BE2C (cell line): ENCODE measurements at regions not wholly inside any gene's neighbourhood (a gene's known extent, or its start where the extent isn't known, plus 50 kb on each side); places are given as distances from the start of the nearest gene placed in this dataset.
"Not testable (repeated sequence)": the region's sequence is repeated elsewhere in the genome, so short reads cannot be mapped to it uniquely, and the experiment has no call there.

Experiments used
- DNase-seq: peaks from one replicate; pipeline ENCODE4 v3.0.0-alpha.2; 2020
- H3K27me3 ChIP-seq: fragments of 250-450 bp; sonication (Bioruptor Pico); 2 replicates; pipeline ENCODE4 v1.5.1; 2020; ENCODE audit warnings: mild to moderate bottlenecking
- H3K36me3 ChIP-seq: fragments of 250-450 bp; sonication (Bioruptor Pico); 2 replicates; pipeline ENCODE4 v1.5.1; 2020; ENCODE audit warnings: mild to moderate bottlenecking
- H3K4me1 ChIP-seq: fragments of 250-450 bp; sonication (Bioruptor Pico); 2 replicates; pipeline ENCODE4 v1.5.1; 2020
- H3K4me3 ChIP-seq: 2 replicates; pipeline ENCODE4 v1.5.1; 2011; ENCODE audit warnings: low read depth, low read length
- H3K9me3 ChIP-seq: fragments of 250-450 bp; sonication (Bioruptor Pico); 2 replicates; pipeline ENCODE4 v1.5.1; 2020
- TF ChIP-seq, protein P1 (sequence below): IDR thresholded peaks from 2 replicates; pipeline ENCODE4 v1.5.1; 2012; ENCODE audit warnings: mild to moderate bottlenecking, low read depth, low read length

DNA sequence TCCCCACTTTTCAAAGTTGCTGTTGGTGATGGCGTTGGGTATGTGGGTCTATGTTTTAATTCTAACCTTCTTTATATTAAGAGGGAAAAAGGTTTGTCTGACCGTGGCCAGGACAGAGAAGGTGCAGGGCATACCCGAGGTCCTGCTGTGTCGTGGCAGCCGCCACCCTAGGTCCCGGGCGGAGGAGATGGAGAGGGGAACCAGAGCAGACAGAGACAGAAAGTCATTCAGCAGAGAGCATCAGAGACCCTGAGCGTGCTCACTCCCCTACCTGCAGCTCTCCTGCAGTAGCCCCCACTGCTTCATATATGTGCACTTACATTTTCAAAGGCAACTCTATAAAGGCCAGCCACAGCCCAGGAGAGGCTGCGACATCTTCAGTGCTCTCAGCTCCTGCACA lies 327.2 kb upstream of the TNRC6C start:
- H3K36me3 ChIP-seq: no peaks in the 10 kb centered on the region
- H3K27me3 ChIP-seq: no peaks in the 10 kb centered on the region
- no peaks in the 10 kb centered on the region for H3K4me1 ChIP-seq
- no peak for DNase-seq
- H3K9me3 ChIP-seq: no peaks in the 10 kb centered on the region
- TF ChIP-seq, protein P1, sequence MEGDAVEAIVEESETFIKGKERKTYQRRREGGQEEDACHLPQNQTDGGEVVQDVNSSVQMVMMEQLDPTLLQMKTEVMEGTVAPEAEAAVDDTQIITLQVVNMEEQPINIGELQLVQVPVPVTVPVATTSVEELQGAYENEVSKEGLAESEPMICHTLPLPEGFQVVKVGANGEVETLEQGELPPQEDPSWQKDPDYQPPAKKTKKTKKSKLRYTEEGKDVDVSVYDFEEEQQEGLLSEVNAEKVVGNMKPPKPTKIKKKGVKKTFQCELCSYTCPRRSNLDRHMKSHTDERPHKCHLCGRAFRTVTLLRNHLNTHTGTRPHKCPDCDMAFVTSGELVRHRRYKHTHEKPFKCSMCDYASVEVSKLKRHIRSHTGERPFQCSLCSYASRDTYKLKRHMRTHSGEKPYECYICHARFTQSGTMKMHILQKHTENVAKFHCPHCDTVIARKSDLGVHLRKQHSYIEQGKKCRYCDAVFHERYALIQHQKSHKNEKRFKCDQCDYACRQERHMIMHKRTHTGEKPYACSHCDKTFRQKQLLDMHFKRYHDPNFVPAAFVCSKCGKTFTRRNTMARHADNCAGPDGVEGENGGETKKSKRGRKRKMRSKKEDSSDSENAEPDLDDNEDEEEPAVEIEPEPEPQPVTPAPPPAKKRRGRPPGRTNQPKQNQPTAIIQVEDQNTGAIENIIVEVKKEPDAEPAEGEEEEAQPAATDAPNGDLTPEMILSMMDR: no peak
- no peak overlapping the region for H3K4me3 ChIP-seq

DNA sequence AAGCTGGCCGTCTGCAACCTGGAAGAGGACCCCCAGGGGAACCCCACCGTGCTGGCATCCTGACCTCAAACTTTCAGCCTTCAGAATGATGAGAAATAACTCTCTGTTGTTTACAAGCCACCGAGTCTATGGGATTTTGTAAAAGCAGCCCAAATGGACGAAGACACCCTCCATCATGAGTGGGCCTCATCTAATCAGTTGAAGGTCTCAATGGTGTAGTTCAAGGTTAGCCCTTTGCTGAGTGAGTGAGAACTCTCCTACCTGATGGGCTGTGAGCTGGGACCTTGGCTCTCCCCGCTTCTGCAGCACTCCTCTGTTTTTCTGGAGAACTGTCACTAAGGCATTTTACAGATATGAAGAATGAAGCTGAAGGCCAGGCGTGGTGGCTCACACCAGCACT lies 325.9 kb upstream of the TNRC6C start:
- H3K36me3 ChIP-seq: no peaks in the 10 kb centered on the region
- H3K27me3 ChIP-seq: no peaks in the 10 kb centered on the region
- TF ChIP-seq, protein P1: no peak
- no peak for DNase-seq
- no peak overlapping the region for H3K4me3 ChIP-seq
- H3K9me3 ChIP-seq: no peaks in the 10 kb centered on the region
- no peaks in the 10 kb centered on the region for H3K4me1 ChIP-seq

DNA sequence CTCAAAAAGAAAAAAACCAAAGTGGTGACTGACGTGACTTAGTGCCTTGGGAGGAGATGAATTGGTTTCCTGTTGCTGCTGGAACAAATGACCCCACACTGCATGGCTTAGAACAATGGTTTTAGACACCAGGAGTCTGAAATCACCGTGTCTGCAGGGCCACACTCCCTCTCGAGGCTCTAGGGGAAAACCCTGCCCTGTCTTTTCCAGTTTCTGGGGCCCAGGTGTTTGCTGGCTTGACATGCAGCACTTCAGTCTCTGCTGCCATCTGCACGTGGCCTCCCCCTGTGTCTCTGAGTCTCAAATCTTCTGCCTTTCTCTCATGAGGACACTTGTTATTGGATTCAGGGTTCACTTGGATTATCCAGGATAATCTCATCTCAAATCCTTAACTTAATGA lies 323.8 kb upstream of the TNRC6C start:
- TF ChIP-seq, protein P1: no peak
- H3K4me1 ChIP-seq: no peaks in the 10 kb centered on the region; the same call in 1 of the 2 replicates
- DNase-seq: no peak
- H3K36me3 ChIP-seq: no peaks in the 10 kb centered on the region
- H3K27me3 ChIP-seq: no peaks in the 10 kb centered on the region
- H3K4me3 ChIP-seq: no peak overlapping the region
- no peaks in the 10 kb centered on the region for H3K9me3 ChIP-seq

DNA sequence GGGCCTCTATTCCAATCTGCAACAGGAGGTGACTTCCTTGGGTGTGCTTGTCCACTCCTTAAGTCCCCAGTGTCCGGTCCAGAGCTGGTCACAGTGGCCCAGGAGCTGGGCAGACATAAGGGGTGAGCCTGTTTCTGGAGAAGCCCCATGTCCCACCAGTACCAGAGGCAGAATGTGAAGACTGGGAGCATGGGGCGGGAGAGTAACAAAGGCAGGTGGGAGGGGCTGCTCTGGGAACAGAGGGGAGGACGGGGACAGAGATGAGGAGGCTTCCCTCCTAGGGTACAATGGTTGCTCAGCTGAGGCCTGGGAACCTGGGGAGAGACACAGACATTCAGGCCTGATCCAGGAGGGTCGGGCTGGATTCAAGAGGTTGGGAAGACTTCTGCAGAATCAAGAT lies 323.3 kb upstream of the TNRC6C start:
- H3K9me3 ChIP-seq: no peaks in the 10 kb centered on the region
- TF ChIP-seq, protein P1: no peak

DNA sequence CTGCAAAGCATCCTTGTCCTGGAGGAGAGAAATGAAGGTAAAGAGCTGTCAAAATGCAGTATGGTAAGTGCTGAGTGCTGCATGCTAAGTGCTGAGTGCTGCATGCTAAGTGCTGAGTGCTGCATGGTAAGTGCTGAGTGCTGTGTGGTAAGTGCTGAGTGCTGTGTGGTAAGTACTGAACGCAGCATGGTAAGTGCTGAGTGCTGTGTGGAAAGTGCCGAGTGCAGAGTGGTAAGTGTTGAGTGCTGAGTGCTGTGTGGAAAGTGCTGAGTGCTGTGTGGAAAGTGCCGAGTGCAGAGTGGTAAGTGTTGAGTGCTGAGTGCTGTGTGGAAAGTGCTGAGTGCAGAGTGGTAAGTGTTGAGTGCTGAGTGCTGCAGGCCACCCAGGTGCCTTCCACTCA lies 322.7 kb upstream of the TNRC6C start:
- not testable (repeated sequence) for H3K27me3 ChIP-seq, H3K4me1 ChIP-seq, H3K36me3 ChIP-seq, H3K9me3 ChIP-seq, DNase-seq, H3K4me3 ChIP-seq

More for the DNA sequence above, 323.3 kb upstream of the TNRC6C start:
- Histone ChIP-seq H3K27me3 (peaks cover 3% of the 10 kb centered on the region; the same call in 1 of the 2 replicates), H3K4me1 (no peaks in the 10 kb centered on the region; the same call in 1 of the 2 replicates), H3K4me3 (no peak overlapping the region), H3K36me3 (no peaks in the 10 kb centered on the region)
- no peak for DNase-seq

DNA sequence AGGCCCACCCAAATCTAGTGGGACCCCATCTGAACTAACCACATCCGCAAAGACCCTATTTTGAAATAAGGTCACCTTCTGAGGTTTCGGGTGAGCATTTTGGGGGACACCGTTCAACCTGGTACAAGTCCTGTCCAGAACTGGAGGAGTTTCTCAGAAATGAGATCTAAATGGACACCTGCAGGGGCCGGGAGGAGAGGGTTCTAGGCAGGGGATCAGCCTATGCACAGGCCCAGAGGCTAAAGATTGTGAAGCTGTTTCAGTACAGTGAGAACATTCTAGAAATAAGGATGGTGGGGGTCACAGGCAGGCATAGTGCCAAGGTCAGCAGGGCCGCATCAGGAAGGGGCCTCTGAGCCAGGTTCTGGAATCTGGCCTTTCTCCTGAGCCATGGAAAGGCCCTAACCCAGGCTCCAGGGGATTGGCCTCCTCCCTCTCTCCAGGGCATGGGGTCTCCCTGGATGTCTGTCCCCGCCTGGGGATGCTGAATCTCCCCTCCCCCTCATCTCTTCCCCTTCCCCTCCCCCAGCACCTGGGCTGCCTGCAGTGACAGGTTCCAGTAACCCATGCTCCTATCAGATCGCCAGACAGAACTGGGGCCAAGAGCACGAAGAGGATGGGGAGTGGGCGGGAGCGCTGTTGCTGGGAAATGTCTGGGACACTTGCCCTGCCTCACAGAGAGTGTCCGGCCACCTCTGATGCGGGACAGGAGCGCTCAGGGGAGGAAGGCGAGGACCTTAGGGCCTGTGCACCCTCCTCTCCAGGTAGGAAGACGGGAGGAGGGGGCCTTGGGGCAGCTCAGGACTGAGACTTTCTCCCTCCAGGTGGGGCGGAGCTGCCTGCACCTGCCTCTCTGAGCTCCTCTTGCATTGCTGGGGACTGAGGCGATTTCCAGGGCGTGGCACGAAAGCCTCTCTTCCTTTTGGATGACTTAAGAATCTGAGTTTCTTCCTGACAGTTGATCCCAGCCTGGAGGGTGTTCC lies 321.4 kb upstream of the TNRC6C start:
- H3K4me1 ChIP-seq: no peaks in the 10 kb centered on the region; the same call in 1 of the 2 replicates
- H3K9me3 ChIP-seq: no peaks in the 10 kb centered on the region

More for the DNA sequence above, 321.4 kb upstream of the TNRC6C start:
- H3K36me3 ChIP-seq: no peaks in the 10 kb centered on the region
- H3K27me3 ChIP-seq: peaks cover 3% of the 10 kb centered on the region; the same call in 1 of the 2 replicates
- TF ChIP-seq, protein P1: no peak
- no peak overlapping the region for H3K4me3 ChIP-seq
- DNase-seq: no peak
